ENCODE measurements at regions not wholly inside any gene's neighbourhood (a gene's known extent, or its start where the extent isn't known, plus 50 kb on each side); places are given as distances from the start of the nearest gene placed in this dataset.
A peak's percentile ranks its signal among the peaks of the same experiment; 100 is the strongest.

DNA sequence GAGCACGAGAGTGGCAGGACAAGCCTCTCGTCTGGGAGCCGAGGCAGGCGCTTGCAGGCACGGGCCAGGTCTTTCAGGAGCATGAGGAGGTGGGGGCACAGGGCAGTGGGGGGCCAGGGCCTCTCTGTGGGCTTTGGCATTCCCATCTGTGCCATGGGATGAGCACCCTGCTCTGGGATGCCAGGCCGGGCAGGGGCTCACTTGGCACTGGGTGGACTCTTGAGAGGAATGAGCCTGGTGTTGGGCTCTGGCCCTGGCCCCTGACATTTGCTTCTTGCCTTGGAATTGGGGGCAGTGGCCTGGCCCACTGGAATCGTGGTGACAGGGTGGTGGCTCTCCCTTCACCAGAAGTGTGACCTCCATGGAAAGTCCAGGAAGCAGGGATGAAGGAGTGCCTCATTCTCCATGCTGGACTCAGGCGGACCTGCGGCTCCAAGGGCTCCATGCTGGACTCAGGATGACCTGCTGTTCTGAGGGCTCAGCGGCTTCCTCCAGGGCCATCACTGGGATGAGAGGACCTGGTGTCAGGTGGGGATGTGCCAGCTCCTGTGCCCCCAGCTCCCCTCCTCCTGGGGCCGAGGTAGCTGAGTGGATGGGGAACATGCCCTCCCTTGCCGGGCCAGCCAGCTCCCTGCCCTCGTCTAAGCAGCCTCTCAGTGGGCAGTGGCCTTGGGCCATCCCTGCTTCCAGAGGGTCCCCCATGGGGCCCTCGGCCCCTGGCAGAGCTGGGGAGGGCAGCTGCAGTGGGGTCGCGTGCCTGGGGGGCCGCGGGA, 220.3 kb downstream of the KIF26A start:
- Histone ChIP-seq H3K27ac (ENCODE audit: low read depth, low read length) (no peak overlapping the region), H3K4me1 (ENCODE audit: insufficient read depth, low read length) (no peaks in the 10 kb centered on the region), H2AFZ (ENCODE audit: low read length) (no peak overlapping the region), H3K4me2 (ENCODE audit: insufficient read depth, low read length) (no peak overlapping the region), H3K9me3 (ENCODE audit: low read depth, low read length) (no peaks in the 10 kb centered on the region), H3K36me3 (ENCODE audit: insufficient read depth, low read length) (no peaks in the 10 kb centered on the region), H4K20me1 (ENCODE audit: insufficient read depth, low read length) (no peaks in the 10 kb centered on the region), H3K27me3 (ENCODE audit: insufficient read depth, low read length) (no peaks in the 10 kb centered on the region), H3K79me2 (ENCODE audit: insufficient read depth, low read length) (no peaks in the 10 kb centered on the region), H3K4me3 (ENCODE audit: insufficient read depth, low read length) (no peak overlapping the region)
- DNase-seq (ENCODE audit: insufficient read length, low spot score, missing footprints), result peak; percentile 84
- TF ChIP-seq, protein P1, sequence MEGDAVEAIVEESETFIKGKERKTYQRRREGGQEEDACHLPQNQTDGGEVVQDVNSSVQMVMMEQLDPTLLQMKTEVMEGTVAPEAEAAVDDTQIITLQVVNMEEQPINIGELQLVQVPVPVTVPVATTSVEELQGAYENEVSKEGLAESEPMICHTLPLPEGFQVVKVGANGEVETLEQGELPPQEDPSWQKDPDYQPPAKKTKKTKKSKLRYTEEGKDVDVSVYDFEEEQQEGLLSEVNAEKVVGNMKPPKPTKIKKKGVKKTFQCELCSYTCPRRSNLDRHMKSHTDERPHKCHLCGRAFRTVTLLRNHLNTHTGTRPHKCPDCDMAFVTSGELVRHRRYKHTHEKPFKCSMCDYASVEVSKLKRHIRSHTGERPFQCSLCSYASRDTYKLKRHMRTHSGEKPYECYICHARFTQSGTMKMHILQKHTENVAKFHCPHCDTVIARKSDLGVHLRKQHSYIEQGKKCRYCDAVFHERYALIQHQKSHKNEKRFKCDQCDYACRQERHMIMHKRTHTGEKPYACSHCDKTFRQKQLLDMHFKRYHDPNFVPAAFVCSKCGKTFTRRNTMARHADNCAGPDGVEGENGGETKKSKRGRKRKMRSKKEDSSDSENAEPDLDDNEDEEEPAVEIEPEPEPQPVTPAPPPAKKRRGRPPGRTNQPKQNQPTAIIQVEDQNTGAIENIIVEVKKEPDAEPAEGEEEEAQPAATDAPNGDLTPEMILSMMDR (IDR thresholded peaks at IDR 0.05; ENCODE audit: extremely low read depth, low read depth, low read length), result no peak

DNA sequence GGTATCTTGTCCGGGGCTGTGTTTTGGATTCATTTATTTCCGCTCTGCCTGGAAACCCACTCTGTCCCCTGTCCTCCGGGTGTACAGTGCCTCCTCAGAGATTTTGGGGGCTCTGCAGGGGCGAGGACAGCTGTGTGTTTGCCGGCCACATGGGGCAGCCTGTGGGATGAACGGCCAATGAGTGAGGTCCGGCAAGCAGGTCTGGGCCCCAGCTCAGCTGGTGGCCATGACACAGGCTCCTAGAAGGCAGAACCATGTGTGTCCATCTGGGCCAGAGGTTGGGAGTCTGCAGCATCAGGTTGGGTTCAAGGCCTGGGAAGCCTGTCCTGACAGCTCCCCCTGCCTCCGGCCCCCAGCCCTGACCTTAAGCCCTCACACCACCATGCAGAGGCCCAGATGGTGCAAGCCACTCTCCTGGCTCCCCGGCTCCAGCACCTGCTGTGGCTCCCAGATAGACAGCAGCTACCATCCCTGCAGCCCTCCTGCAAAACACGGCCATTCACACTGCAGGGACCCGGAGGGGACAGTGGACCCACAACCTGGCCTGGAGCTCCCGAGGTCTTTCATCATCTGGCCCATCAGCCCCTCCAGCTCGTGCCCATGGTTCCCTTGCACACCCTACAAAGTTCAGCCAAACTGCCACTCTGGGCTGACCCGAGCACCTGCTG, 220.1 kb upstream of the C14orf180 start:
- H3K4me2 ChIP-seq (ENCODE audit: insufficient read depth, low read length), result no peak overlapping the region
- H2AFZ ChIP-seq (ENCODE audit: low read length), result no peak overlapping the region
- no peak overlapping the region for H3K27ac ChIP-seq (ENCODE audit: low read depth, low read length)
- no peaks in the 10 kb centered on the region for H3K4me1 ChIP-seq (ENCODE audit: insufficient read depth, low read length)
- no peaks in the 10 kb centered on the region for H3K9me3 ChIP-seq (ENCODE audit: low read depth, low read length)
- no peaks in the 10 kb centered on the region for H3K79me2 ChIP-seq (ENCODE audit: insufficient read depth, low read length)
- H3K4me3 ChIP-seq (ENCODE audit: insufficient read depth, low read length), result no peak overlapping the region
- no peak for DNase-seq (ENCODE audit: insufficient read length, low spot score, missing footprints)
- TF ChIP-seq, protein P1 (IDR thresholded peaks at IDR 0.05; ENCODE audit: extremely low read depth, low read depth, low read length), result no peak
- H3K36me3 ChIP-seq (ENCODE audit: insufficient read depth, low read length), result no peaks in the 10 kb centered on the region
- no peaks in the 10 kb centered on the region for H3K27me3 ChIP-seq (ENCODE audit: insufficient read depth, low read length)
- no peaks in the 10 kb centered on the region for H4K20me1 ChIP-seq (ENCODE audit: insufficient read depth, low read length)

DNA sequence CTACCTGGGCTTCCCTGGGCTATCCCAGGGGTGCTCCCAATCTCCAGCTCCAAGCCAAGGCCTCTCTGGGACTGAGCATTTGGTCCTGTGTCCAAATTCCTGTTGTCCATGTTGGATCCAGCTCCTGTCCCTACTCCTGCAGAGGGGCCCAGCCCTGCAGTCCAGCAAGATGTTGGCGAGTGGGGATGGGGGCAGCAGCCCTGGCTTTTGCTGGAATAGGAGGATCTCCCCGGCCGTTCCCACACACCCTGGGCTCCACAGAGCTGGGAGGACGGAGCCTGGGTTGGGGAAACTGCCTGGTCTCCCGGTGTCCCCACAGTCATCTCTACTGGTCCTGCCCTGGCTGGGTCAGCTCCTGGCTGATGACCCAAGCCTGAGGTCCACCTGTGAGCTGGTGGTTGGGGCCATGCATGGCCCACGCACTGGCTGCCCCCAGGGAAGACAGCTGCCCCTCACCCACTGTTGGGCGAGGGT, 219.6 kb upstream of the C14orf180 start:
- Histone ChIP-seq H3K27ac (ENCODE audit: low read depth, low read length) (no peak overlapping the region), H3K27me3 (ENCODE audit: insufficient read depth, low read length) (no peaks in the 10 kb centered on the region), H3K36me3 (ENCODE audit: insufficient read depth, low read length) (no peaks in the 10 kb centered on the region), H3K9me3 (ENCODE audit: low read depth, low read length) (no peaks in the 10 kb centered on the region), H3K79me2 (ENCODE audit: insufficient read depth, low read length) (no peaks in the 10 kb centered on the region), H3K4me2 (ENCODE audit: insufficient read depth, low read length) (no peak overlapping the region), H4K20me1 (ENCODE audit: insufficient read depth, low read length) (no peaks in the 10 kb centered on the region), H2AFZ (ENCODE audit: low read length) (no peak overlapping the region), H3K4me3 (ENCODE audit: insufficient read depth, low read length) (no peak overlapping the region), H3K4me1 (ENCODE audit: insufficient read depth, low read length) (no peaks in the 10 kb centered on the region)
- peak; percentile 49 for DNase-seq (ENCODE audit: insufficient read length, low spot score, missing footprints)
- TF ChIP-seq, protein P1 (IDR thresholded peaks at IDR 0.05; ENCODE audit: extremely low read depth, low read depth, low read length), result no peak

- DNase-seq (ENCODE audit: insufficient read length, low spot score, missing footprints), result no peak
- no peaks in the 10 kb centered on the region for H4K20me1 ChIP-seq (ENCODE audit: insufficient read depth, low read length)
- H3K4me1 ChIP-seq (ENCODE audit: insufficient read depth, low read length), result no peaks in the 10 kb centered on the region
- no peaks in the 10 kb centered on the region for H3K9me3 ChIP-seq (ENCODE audit: low read depth, low read length)
- no peak overlapping the region for H3K4me3 ChIP-seq (ENCODE audit: insufficient read depth, low read length)
- no peak overlapping the region for H2AFZ ChIP-seq (ENCODE audit: low read length)
- H3K79me2 ChIP-seq (ENCODE audit: insufficient read depth, low read length), result no peaks in the 10 kb centered on the region
- no peak overlapping the region for H3K4me2 ChIP-seq (ENCODE audit: insufficient read depth, low read length)
- TF ChIP-seq, protein P1 (IDR thresholded peaks at IDR 0.05; ENCODE audit: extremely low read depth, low read depth, low read length), result no peak
- no peak overlapping the region for H3K27ac ChIP-seq (ENCODE audit: low read depth, low read length)
- H3K36me3 ChIP-seq (ENCODE audit: insufficient read depth, low read length), result no peaks in the 10 kb centered on the region
- no peaks in the 10 kb centered on the region for H3K27me3 ChIP-seq (ENCODE audit: insufficient read depth, low read length)
Measured at GRCh38 chr14:104360501-104360900, 219.1 kb upstream of the C14orf180 start.
